ENCODE measurements at regions not wholly inside any gene's neighbourhood (a gene's known extent, or its start where the extent isn't known, plus 50 kb on each side); places are given as distances from the start of the nearest gene placed in this dataset.

- TF ChIP-seq EZH2 (IDR thresholded peaks at IDR 0.05), result no peak
- no peak for TF ChIP-seq POLR2AphosphoS5 (IDR thresholded peaks at IDR 0.05; ENCODE audit: borderline replicate concordance, low read depth, low read length)
These were observed 186.5 kb upstream of the SKOR2 start for GRCh38 chr18:47438001-47438400.
